HEK293 (cell line): ENCODE measurements at regions not wholly inside any gene's neighbourhood (a gene's known extent, or its start where the extent isn't known, plus 50 kb on each side); places are given as distances from the start of the nearest gene placed in this dataset.

Experiments
- CTCF ChIA-PET: fragments of 350-600 bp; formaldehyde crosslinking; extraction: SDS; loops from one replicate; lab custom pipeline; 2021; ENCODE audit warnings: antibody characterized with exemption; lab: Yijun Ruan, JAX
- POLR2A ChIA-PET: fragments of 300-600 bp; formaldehyde crosslinking; extraction: SDS; loops from one replicate; lab custom pipeline; 2020; ENCODE audit warnings: antibody characterized with exemption, inconsistent platforms; lab: Yijun Ruan, JAX
- H3K27ac ChIP-seq: fragments of 200-500 bp; sonication (Bioruptor generic); 2 replicates; pipeline ENCODE4 v1.5.1; 2014; ENCODE audit warnings: low read depth, low read length, control low read depth, inconsistent platforms; ENCODE audit errors: extremely low read depth
- H3K36me3 ChIP-seq, 2 experiments: fragments of 200-500 bp in 1 of 2; sonication (Bioruptor generic) in 1 of 2; 1 replicate in 1 of 2; 2 replicates in 1 of 2; pipeline ENCODE4 v1.5.1; 2014 to 2017; ENCODE audit warnings: inconsistent platforms in 2 of 2, low read length in 2 of 2; ENCODE audit not compliant: control insufficient read depth in 2 of 2, insufficient read depth in 1 of 2
- H3K4me1 ChIP-seq: fragments of 200-500 bp; sonication (Bioruptor generic); 2 replicates; pipeline ENCODE4 v1.5.1; 2014; ENCODE audit warnings: mild to moderate bottlenecking, low read length, inconsistent platforms; ENCODE audit not compliant: control insufficient read depth, insufficient read depth
- H3K4me3 ChIP-seq: 2 replicates; pipeline ENCODE4 v1.5.1; 2011; ENCODE audit warnings: low read depth, mild to moderate bottlenecking, control low read depth, low read length, moderate library complexity
- H3K9me3 ChIP-seq: fragments of 200-500 bp; sonication (Bioruptor generic); 2 replicates; pipeline ENCODE4 v1.5.1; 2014; ENCODE audit warnings: low read depth, low read length, inconsistent platforms; ENCODE audit not compliant: control insufficient read depth, insufficient read depth
- BCL6B ChIP-seq: fragments of 450-650 bp; formaldehyde crosslinking; IDR thresholded peaks from 2 replicates; pipeline ENCODE4 v1.5.1; 2017; ENCODE audit warnings: missing biosample characterization, missing genetic modification characterization
- ELK4 ChIP-seq: IDR thresholded peaks from 2 replicates; pipeline ENCODE4 v1.6.1; 2011; ENCODE audit warnings: mild to moderate bottlenecking, low read depth, low read length, borderline replicate concordance
- GLIS2 ChIP-seq: fragments of 450-650 bp; formaldehyde crosslinking; IDR thresholded peaks from 2 replicates; pipeline ENCODE4 v1.5.1; 2016; ENCODE audit warnings: missing biosample characterization, missing genetic modification characterization
- KLF10 ChIP-seq: fragments of 450-650 bp; IDR thresholded peaks from 2 replicates; pipeline ENCODE4 v1.5.1; 2018; ENCODE audit warnings: missing biosample characterization, mild to moderate bottlenecking, missing genetic modification characterization
- REPIN1 ChIP-seq: fragments of 450-650 bp; formaldehyde crosslinking; IDR thresholded peaks from 2 replicates; pipeline ENCODE4 v1.5.1; 2017; ENCODE audit warnings: missing biosample characterization, missing genetic modification characterization, low read depth
- REST ChIP-seq: fragments of 450-650 bp; formaldehyde crosslinking; IDR thresholded peaks from 2 replicates; pipeline ENCODE4 v1.5.1; 2016; ENCODE audit warnings: missing biosample characterization, missing genetic modification characterization
- ZBTB10 ChIP-seq: fragments of 450-650 bp; formaldehyde crosslinking; IDR thresholded peaks from 2 replicates; pipeline ENCODE4 v1.5.1; 2016; ENCODE audit warnings: missing biosample characterization, missing genetic modification characterization
- ZFHX2 ChIP-seq: fragments of 450-650 bp; formaldehyde crosslinking; conservative IDR thresholded peaks from 2 replicates; pipeline ENCODE4 v1.5.1; 2016; ENCODE audit warnings: missing biosample characterization, missing genetic modification characterization
- ZFP3 ChIP-seq: fragments of 450-650 bp; formaldehyde crosslinking; IDR thresholded peaks from 2 replicates; pipeline ENCODE4 v1.5.1; 2016; ENCODE audit warnings: low read depth, missing biosample characterization, missing genetic modification characterization
- ZFP37 ChIP-seq: fragments of 450-650 bp; formaldehyde crosslinking; IDR thresholded peaks from 2 replicates; pipeline ENCODE4 v1.5.1; 2016; ENCODE audit warnings: missing biosample characterization, missing genetic modification characterization
- ZNF121 ChIP-seq: fragments of 450-650 bp; formaldehyde crosslinking; IDR thresholded peaks from 2 replicates; pipeline ENCODE4 v1.5.1; 2016; ENCODE audit warnings: missing biosample characterization, missing genetic modification characterization
- ZNF133 ChIP-seq: fragments of 450-650 bp; formaldehyde crosslinking; IDR thresholded peaks from 2 replicates; pipeline ENCODE4 v1.5.1; 2016; ENCODE audit warnings: missing biosample characterization, missing genetic modification characterization
- ZNF157 ChIP-seq: fragments of 450-650 bp; formaldehyde crosslinking; IDR thresholded peaks from 2 replicates; pipeline ENCODE4 v1.5.1; 2016; ENCODE audit warnings: missing biosample characterization, missing genetic modification characterization
- ZNF174 ChIP-seq: fragments of 450-650 bp; formaldehyde crosslinking; IDR thresholded peaks from 2 replicates; pipeline ENCODE4 v1.5.0; 2017; ENCODE audit warnings: missing biosample characterization, mild to moderate bottlenecking, missing genetic modification characterization
- ZNF404 ChIP-seq: fragments of 450-650 bp; formaldehyde crosslinking; IDR thresholded peaks from 2 replicates; pipeline ENCODE4 v1.5.1; 2017; ENCODE audit warnings: missing biosample characterization, missing genetic modification characterization
- ZNF416 ChIP-seq: fragments of 450-650 bp; formaldehyde crosslinking; IDR thresholded peaks from 2 replicates; pipeline ENCODE4 v1.5.1; 2016; ENCODE audit warnings: missing biosample characterization, missing genetic modification characterization
- ZNF510 ChIP-seq: fragments of 450-650 bp; formaldehyde crosslinking; IDR thresholded peaks from 2 replicates; pipeline ENCODE4 v1.5.1; 2018; ENCODE audit warnings: mild to moderate bottlenecking, missing genetic modification characterization, missing biosample characterization; ENCODE audit not compliant: insufficient replicate concordance
- ZNF513 ChIP-seq: fragments of 450-650 bp; IDR thresholded peaks from 2 replicates; pipeline ENCODE4 v1.5.1; 2018; ENCODE audit warnings: missing biosample characterization, missing genetic modification characterization
- ZNF707 ChIP-seq: fragments of 450-650 bp; formaldehyde crosslinking; IDR thresholded peaks from 2 replicates; pipeline ENCODE4 v1.5.1; 2016; ENCODE audit warnings: missing biosample characterization, missing genetic modification characterization
- ZNF768 ChIP-seq: fragments of 450-650 bp; formaldehyde crosslinking; IDR thresholded peaks from 2 replicates; pipeline ENCODE4 v1.5.1; 2018; ENCODE audit warnings: missing biosample characterization, mild to moderate bottlenecking, missing genetic modification characterization
- ZSCAN18 ChIP-seq: fragments of 450-650 bp; formaldehyde crosslinking; IDR thresholded peaks from 2 replicates; pipeline ENCODE4 v1.5.1; 2016; ENCODE audit warnings: missing biosample characterization, missing genetic modification characterization

- Histone ChIP-seq H3K4me3 (no peak overlapping the region), H3K4me1 (no peaks in the 10 kb centered on the region), H3K9me3 (no peaks in the 10 kb centered on the region), H3K36me3 (no peaks in the 10 kb centered on the region), H3K27ac (no peak overlapping the region)
- ChIA-PET CTCF (no interaction called here), POLR2A (no interaction called here)
- TF ChIP-seq ZNF404 (tag by site-specific recombination), result no peak
- no peak for TF ChIP-seq REPIN1 (tag by site-specific recombination)
- no peak for TF ChIP-seq GLIS2 (tag by site-specific recombination)
- no peak for TF ChIP-seq ZNF174 (tag by site-specific recombination)
- no peak for TF ChIP-seq ZNF416 (tag by site-specific recombination)
- no peak for TF ChIP-seq BCL6B (tag by site-specific recombination)
- no peak for TF ChIP-seq ZNF513 (tag by site-specific recombination)
- TF ChIP-seq ZSCAN18 (tag by site-specific recombination), result no peak
- TF ChIP-seq ZNF121, result no peak
- TF ChIP-seq ZNF510, result no peak
- no peak for TF ChIP-seq ZFP37
- no peak for TF ChIP-seq ZBTB10 (tag by site-specific recombination)
- no peak for TF ChIP-seq ZNF157 (tag by site-specific recombination)
- no peak for TF ChIP-seq ZNF133 (tag by site-specific recombination)
- TF ChIP-seq ZNF768 (tag by site-specific recombination), result no peak
- TF ChIP-seq ZFHX2, result no peak
- no peak for TF ChIP-seq ZNF707 (tag by site-specific recombination)
- TF ChIP-seq ELK4, result no peak
- TF ChIP-seq KLF10, result no peak
Measured at GRCh38 chr2:2809771-2810170, 478.7 kb upstream of the MYT1L start.

- Histone ChIP-seq H3K9me3 (no peaks in the 10 kb centered on the region), H3K4me3 (no peak overlapping the region), H3K4me1 (no peaks in the 10 kb centered on the region)
- POLR2A ChIA-PET, result no interaction called here
- CTCF ChIA-PET, result interaction anchor here (0.6 kb wide), 1 partner anchor 134 kb away, joined by 3 read pairs; no protein-coding TSS in a partner anchor
- no peak for TF ChIP-seq REST (tag by site-specific recombination)
- TF ChIP-seq ZSCAN18 (tag by site-specific recombination), result no peak
- no peak for TF ChIP-seq ZNF157 (tag by site-specific recombination)
- TF ChIP-seq ZFP3 (tag by site-specific recombination), result no peak
- TF ChIP-seq, all 188 proteins: peak for 0
- Histone ChIP-seq H3K27ac (no peak overlapping the region), H3K36me3 (no peaks in the 10 kb centered on the region)
Measured at GRCh38 chr2:2808551-2809058, 477.5 kb upstream of the MYT1L start.
